ENCODE measurements at regions not wholly inside any gene's neighbourhood (a gene's known extent, or its start where the extent isn't known, plus 50 kb on each side); places are given as distances from the start of the nearest gene placed in this dataset.

- Histone ChIP-seq H3K27ac (ENCODE audit: low read depth, low read length) (no peak overlapping the region), H4K20me1 (ENCODE audit: insufficient read depth, low read length) (no peaks in the 10 kb centered on the region), H3K4me1 (ENCODE audit: insufficient read depth, low read length) (no peaks in the 10 kb centered on the region), H3K36me3 (ENCODE audit: insufficient read depth, low read length) (no peaks in the 10 kb centered on the region), H3K4me2 (ENCODE audit: low read length) (no peak overlapping the region), H3K9ac (ENCODE audit: low read length) (no peak overlapping the region), H3K27me3 (ENCODE audit: insufficient read depth, low read length) (no peaks in the 10 kb centered on the region), H3K9me3 (ENCODE audit: insufficient read depth, low read depth, low read length) (no peaks in the 10 kb centered on the region), H2AFZ (ENCODE audit: low read depth, low read length) (no peak overlapping the region), H3K4me3 (ENCODE audit: insufficient read depth, low read depth, low read length) (no peak overlapping the region), H3K79me2 (ENCODE audit: insufficient read depth, low read length) (no peaks in the 10 kb centered on the region)
- Mint-ChIP-seq H3K4me1 (ENCODE audit: low read depth, unreplicated experiment) (peaks cover 2% of the 10 kb centered on the region), H3K4me3 (ENCODE audit: unreplicated experiment) (no peak overlapping the region), H3K27ac (ENCODE audit: unreplicated experiment) (no peak overlapping the region), H3K27me3 (ENCODE audit: low read depth, unreplicated experiment) (no peaks in the 10 kb centered on the region), H3K36me3 (ENCODE audit: low read depth, unreplicated experiment) (no peaks in the 10 kb centered on the region), H3K9me3 (ENCODE audit: unreplicated experiment) (no peaks in the 10 kb centered on the region)
- FAIRE-seq = no peak
- no peak for DNase-seq (ENCODE audit: low read depth)
- TF ChIP-seq EZH2 (IDR thresholded peaks at IDR 0.05; ENCODE audit: insufficient read depth, low read length) = no peak
- TF ChIP-seq, protein P1, sequence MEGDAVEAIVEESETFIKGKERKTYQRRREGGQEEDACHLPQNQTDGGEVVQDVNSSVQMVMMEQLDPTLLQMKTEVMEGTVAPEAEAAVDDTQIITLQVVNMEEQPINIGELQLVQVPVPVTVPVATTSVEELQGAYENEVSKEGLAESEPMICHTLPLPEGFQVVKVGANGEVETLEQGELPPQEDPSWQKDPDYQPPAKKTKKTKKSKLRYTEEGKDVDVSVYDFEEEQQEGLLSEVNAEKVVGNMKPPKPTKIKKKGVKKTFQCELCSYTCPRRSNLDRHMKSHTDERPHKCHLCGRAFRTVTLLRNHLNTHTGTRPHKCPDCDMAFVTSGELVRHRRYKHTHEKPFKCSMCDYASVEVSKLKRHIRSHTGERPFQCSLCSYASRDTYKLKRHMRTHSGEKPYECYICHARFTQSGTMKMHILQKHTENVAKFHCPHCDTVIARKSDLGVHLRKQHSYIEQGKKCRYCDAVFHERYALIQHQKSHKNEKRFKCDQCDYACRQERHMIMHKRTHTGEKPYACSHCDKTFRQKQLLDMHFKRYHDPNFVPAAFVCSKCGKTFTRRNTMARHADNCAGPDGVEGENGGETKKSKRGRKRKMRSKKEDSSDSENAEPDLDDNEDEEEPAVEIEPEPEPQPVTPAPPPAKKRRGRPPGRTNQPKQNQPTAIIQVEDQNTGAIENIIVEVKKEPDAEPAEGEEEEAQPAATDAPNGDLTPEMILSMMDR (IDR thresholded peaks at IDR 0.05; ENCODE audit: insufficient read depth, low read depth, low read length) = no peak
Observed at GRCh38 chr13:58190577-58190976, 559.0 kb downstream of the PCDH17 start.

DNA sequence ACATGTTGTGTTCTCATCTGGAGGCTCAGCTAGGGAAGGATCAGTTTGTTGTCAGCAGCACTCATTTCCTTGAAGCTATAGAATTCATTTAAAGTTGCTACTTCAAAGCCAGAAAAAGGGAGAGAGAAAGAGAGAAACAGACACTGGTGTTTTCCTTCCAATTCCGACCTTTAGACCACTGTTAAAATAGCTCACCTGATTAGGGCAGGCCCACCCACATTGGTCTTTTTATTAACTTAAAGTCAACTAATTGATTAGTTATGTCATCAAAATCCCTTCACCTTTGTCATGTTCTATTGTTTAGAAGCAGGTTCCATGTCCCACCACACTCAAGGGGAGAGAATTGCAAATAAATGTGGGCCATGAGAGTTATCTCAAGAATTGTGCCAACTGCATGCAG lies 560.2 kb downstream of the PCDH17 start:
- Histone ChIP-seq H2AFZ (ENCODE audit: low read depth, low read length) (no peak overlapping the region), H3K27ac (ENCODE audit: low read depth, low read length) (no peak overlapping the region), H3K27me3 (ENCODE audit: insufficient read depth, low read length) (no peaks in the 10 kb centered on the region), H3K9me3 (ENCODE audit: insufficient read depth, low read depth, low read length) (no peaks in the 10 kb centered on the region), H3K36me3 (ENCODE audit: insufficient read depth, low read length) (no peaks in the 10 kb centered on the region), H3K4me3 (ENCODE audit: insufficient read depth, low read depth, low read length) (no peak overlapping the region), H3K4me1 (ENCODE audit: insufficient read depth, low read length) (no peaks in the 10 kb centered on the region), H3K9ac (ENCODE audit: low read length) (no peak overlapping the region), H3K4me2 (ENCODE audit: low read length) (no peak overlapping the region), H3K79me2 (ENCODE audit: insufficient read depth, low read length) (no peaks in the 10 kb centered on the region), H4K20me1 (ENCODE audit: insufficient read depth, low read length) (no peaks in the 10 kb centered on the region)
- H3K27me3 Mint-ChIP-seq (ENCODE audit: low read depth, unreplicated experiment) = no peaks in the 10 kb centered on the region
- no peak for FAIRE-seq
- H3K4me1 Mint-ChIP-seq (ENCODE audit: low read depth, unreplicated experiment) = peaks cover 2% of the 10 kb centered on the region
- H3K4me3 Mint-ChIP-seq (ENCODE audit: unreplicated experiment) = no peak overlapping the region
- no peaks in the 10 kb centered on the region for H3K36me3 Mint-ChIP-seq (ENCODE audit: low read depth, unreplicated experiment)
- no peak overlapping the region for H3K27ac Mint-ChIP-seq (ENCODE audit: unreplicated experiment)
- no peak for DNase-seq (ENCODE audit: low read depth)
- no peaks in the 10 kb centered on the region for H3K9me3 Mint-ChIP-seq (ENCODE audit: unreplicated experiment)
- TF ChIP-seq, protein P1 (IDR thresholded peaks at IDR 0.05; ENCODE audit: insufficient read depth, low read depth, low read length) = no peak
- TF ChIP-seq EZH2 (IDR thresholded peaks at IDR 0.05; ENCODE audit: insufficient read depth, low read length) = no peak

- Histone ChIP-seq H3K4me1 (ENCODE audit: insufficient read depth, low read length) (no peaks in the 10 kb centered on the region), H3K9me3 (ENCODE audit: insufficient read depth, low read depth, low read length) (no peaks in the 10 kb centered on the region), H3K9ac (ENCODE audit: low read length) (no peak overlapping the region), H3K79me2 (ENCODE audit: insufficient read depth, low read length) (no peaks in the 10 kb centered on the region), H3K27ac (ENCODE audit: low read depth, low read length) (no peak overlapping the region), H4K20me1 (ENCODE audit: insufficient read depth, low read length) (no peaks in the 10 kb centered on the region), H3K4me3 (ENCODE audit: insufficient read depth, low read depth, low read length) (no peak overlapping the region), H2AFZ (ENCODE audit: low read depth, low read length) (no peak overlapping the region), H3K27me3 (ENCODE audit: insufficient read depth, low read length) (no peaks in the 10 kb centered on the region), H3K4me2 (ENCODE audit: low read length) (no peak overlapping the region), H3K36me3 (ENCODE audit: insufficient read depth, low read length) (no peaks in the 10 kb centered on the region)
- Mint-ChIP-seq H3K4me1 (ENCODE audit: low read depth, unreplicated experiment) (peaks cover 7% of the 10 kb centered on the region), H3K9me3 (ENCODE audit: unreplicated experiment) (no peaks in the 10 kb centered on the region), H3K27me3 (ENCODE audit: low read depth, unreplicated experiment) (no peaks in the 10 kb centered on the region), H3K4me3 (ENCODE audit: unreplicated experiment) (no peak overlapping the region), H3K36me3 (ENCODE audit: low read depth, unreplicated experiment) (no peaks in the 10 kb centered on the region), H3K27ac (ENCODE audit: unreplicated experiment) (no peak overlapping the region)
- TF ChIP-seq EZH2 (IDR thresholded peaks at IDR 0.05; ENCODE audit: insufficient read depth, low read length) = no peak
- TF ChIP-seq, protein P1 (IDR thresholded peaks at IDR 0.05; ENCODE audit: insufficient read depth, low read depth, low read length) = no peak
- DNase-seq (ENCODE audit: low read depth) (no peak), FAIRE-seq (no peak)
Observed at GRCh38 chr13:58202099-58202498, 570.6 kb downstream of the PCDH17 start.
